A549 (cell line): ENCODE measurements at regions not wholly inside any gene's neighbourhood (a gene's known extent, or its start where the extent isn't known, plus 50 kb on each side); places are given as distances from the start of the nearest gene placed in this dataset.

Source experiments
- NPAS2 ChIP-seq: fragments of 250-450 bp; sonication (Bioruptor Pico); IDR thresholded peaks from 2 replicates; pipeline ENCODE4 v1.8.0; 2022; ENCODE audit warnings: mild to moderate bottlenecking, moderate library complexity, borderline replicate concordance
- REST ChIP-seq: fragments of 200-600 bp; sonication (generic); IDR thresholded peaks from 2 replicates; pipeline ENCODE4 v1.6.1; 2016; ENCODE audit warnings: antibody characterized with exemption, mild to moderate bottlenecking, moderate library complexity

- TF ChIP-seq REST (no peak), NPAS2 (no peak)
Observed at GRCh38 chr10:34010891-34011290, 676.4 kb upstream of the NRP1 start.
